GM18909 (cell line): ENCODE measurements at regions not wholly inside any gene's neighbourhood (a gene's known extent, or its start where the extent isn't known, plus 50 kb on each side); places are given as distances from the start of the nearest gene placed in this dataset.

Source experiments
- ATAC-seq: cut with Tn5 transposase; IDR thresholded peaks from one replicate; pipeline ENCODE4 v1.9.1; 2021; ENCODE audit warnings: mild to moderate bottlenecking; ENCODE audit not compliant: unreplicated experiment, poor library complexity

GRCh38 chr13:52975969-52976368, 52.6 kb upstream of the OLFM4 start:
- no peak for ATAC-seq

- no peak for ATAC-seq
Observed at GRCh38 chr13:52975161-52975560, 53.5 kb upstream of the OLFM4 start.

- no peak for ATAC-seq
Observed at GRCh38 chr13:52974711-52975110, 53.9 kb upstream of the OLFM4 start.

GRCh38 chr13:52969373-52969772, 59.2 kb upstream of the OLFM4 start:
- ATAC-seq: no peak

- peak; percentile 99 for ATAC-seq
Observed at GRCh38 chr13:52968074-52968700, 60.4 kb upstream of the OLFM4 start.

GRCh38 chr13:52961987-52962386, 66.6 kb upstream of the OLFM4 start:
- ATAC-seq: no peak

- no peak for ATAC-seq
Observed at GRCh38 chr13:52961256-52961910, 67.2 kb upstream of the OLFM4 start.

GRCh38 chr13:52955472-52955874, 73.1 kb upstream of the OLFM4 start:
- no peak for ATAC-seq

GRCh38 chr13:52954838-52955237, 73.8 kb upstream of the OLFM4 start:
- no peak for ATAC-seq

GRCh38 chr13:52950436-52950956, 78.1 kb upstream of the OLFM4 start:
- ATAC-seq: no peak

- ATAC-seq: no peak
Observed at GRCh38 chr13:52949742-52950141, 78.9 kb upstream of the OLFM4 start.

GRCh38 chr13:52949044-52949443, 79.6 kb upstream of the OLFM4 start:
- no peak for ATAC-seq

GRCh38 chr13:52947921-52948373, 80.7 kb upstream of the OLFM4 start:
- ATAC-seq: no peak

- ATAC-seq: no peak
Observed at GRCh38 chr13:52945348-52945747, 83.3 kb upstream of the OLFM4 start.

GRCh38 chr13:52944697-52945096, 83.9 kb upstream of the OLFM4 start:
- no peak for ATAC-seq

GRCh38 chr13:52938065-52938464, 89.6 kb upstream of the PCDH8 start:
- ATAC-seq: no peak

GRCh38 chr13:52936806-52937205, 88.4 kb upstream of the PCDH8 start:
- no peak for ATAC-seq

- ATAC-seq: no peak
Observed at GRCh38 chr13:52934258-52934657, 85.8 kb upstream of the PCDH8 start.

- no peak for ATAC-seq
Observed at GRCh38 chr13:52933547-52934210, 85.2 kb upstream of the PCDH8 start.

GRCh38 chr13:52933099-52933498, 84.7 kb upstream of the PCDH8 start:
- no peak for ATAC-seq

GRCh38 chr13:52932649-52933048, 84.2 kb upstream of the PCDH8 start:
- no peak for ATAC-seq
